Nephron (organoid): ENCODE measurements at regions not wholly inside any gene's neighbourhood (a gene's known extent, or its start where the extent isn't known, plus 50 kb on each side); places are given as distances from the start of the nearest gene placed in this dataset.

Experiments used
- H3K27ac Mint-ChIP-seq, 3 experiments: 2 replicates each; pipeline ENCODE4 v1.8.0; 2020; ENCODE audit warnings: mixed read lengths in 3 of 3, mild to moderate bottlenecking in 2 of 3, moderate library complexity in 1 of 3
- H3K27me3 Mint-ChIP-seq: 2 replicates; pipeline ENCODE4 v1.8.0; 2021; ENCODE audit warnings: low read depth, mild to moderate bottlenecking, moderate library complexity, mixed read lengths
- H3K36me3 Mint-ChIP-seq: 2 replicates; pipeline ENCODE4 v1.8.0; 2020; ENCODE audit warnings: low read depth, mixed read lengths
- H3K4me1 Mint-ChIP-seq: 2 replicates; pipeline ENCODE4 v1.8.0; 2020; ENCODE audit warnings: mixed read lengths
- H3K4me3 Mint-ChIP-seq, 3 experiments: 2 replicates each; pipeline ENCODE4 v1.8.0; 2020; ENCODE audit warnings: mild to moderate bottlenecking in 3 of 3, mixed read lengths in 3 of 3, moderate library complexity in 2 of 3
- H3K9me3 Mint-ChIP-seq: 2 replicates; pipeline ENCODE4 v1.8.0; 2020; ENCODE audit warnings: mixed read lengths
- CTCF ChIP-seq, 3 experiments: fragments of 200-600 bp; sonication (generic); IDR thresholded peaks; one replicate each; pipeline ENCODE4 v1.5.0; 2021; ENCODE audit warnings: antibody characterized with exemption in 3 of 3; ENCODE audit not compliant: unreplicated experiment in 3 of 3

GRCh38 chr1:56370513-56370912, 208.8 kb downstream of the PLPP3 start:
- Mint-ChIP-seq H3K27me3 (no peaks in the 10 kb centered on the region), H3K9me3 (no peaks in the 10 kb centered on the region), H3K4me1 (peaks cover 20% of the 10 kb centered on the region), H3K4me3 (no peak overlapping the region), H3K27ac (no peak overlapping the region), H3K36me3 (no peaks in the 10 kb centered on the region)
- no peak for TF ChIP-seq CTCF (IDR thresholded peaks at IDR 0.05; ENCODE audit: unreplicated experiment in 3 of 3)

GRCh38 chr1:56363007-56363770, 216.2 kb downstream of the PLPP3 start:
- Mint-ChIP-seq H3K4me3 (no peak overlapping the region), H3K36me3 (no peaks in the 10 kb centered on the region), H3K27ac (peak overlapping the region in 2 of 3 experiments; percentile 1 to 16), H3K4me1 (peaks cover 26% of the 10 kb centered on the region), H3K27me3 (no peaks in the 10 kb centered on the region), H3K9me3 (no peaks in the 10 kb centered on the region)
- no peak for TF ChIP-seq CTCF (IDR thresholded peaks at IDR 0.05; ENCODE audit: unreplicated experiment in 3 of 3)

GRCh38 chr1:56360021-56360420, 219.3 kb downstream of the PLPP3 start:
- no peak for TF ChIP-seq CTCF (IDR thresholded peaks at IDR 0.05; ENCODE audit: unreplicated experiment in 3 of 3)
- no peaks in the 10 kb centered on the region for H3K9me3 Mint-ChIP-seq

GRCh38 chr1:56359056-56359455, 220.3 kb downstream of the PLPP3 start:
- no peaks in the 10 kb centered on the region for H3K9me3 Mint-ChIP-seq
- peak overlapping the region in 1 of 3 experiments; percentile 5 for H3K4me3 Mint-ChIP-seq
- peaks cover 63% of the 10 kb centered on the region for H3K4me1 Mint-ChIP-seq
- H3K27me3 Mint-ChIP-seq: no peaks in the 10 kb centered on the region
- H3K27ac Mint-ChIP-seq: peak overlapping the region in 2 of 3 experiments; percentile 4 to 7
- H3K36me3 Mint-ChIP-seq: no peaks in the 10 kb centered on the region
- no peak for TF ChIP-seq CTCF (IDR thresholded peaks at IDR 0.05; ENCODE audit: unreplicated experiment in 3 of 3)

More at GRCh38 chr1:56360021-56360420, 219.3 kb downstream of the PLPP3 start:
- Mint-ChIP-seq H3K4me3 (no peak overlapping the region), H3K36me3 (no peaks in the 10 kb centered on the region), H3K27me3 (no peaks in the 10 kb centered on the region), H3K27ac (no peak overlapping the region), H3K4me1 (peaks cover 58% of the 10 kb centered on the region)

GRCh38 chr1:56357927-56358690, 221.3 kb downstream of the PLPP3 start:
- TF ChIP-seq CTCF (IDR thresholded peaks at IDR 0.05; ENCODE audit: unreplicated experiment in 3 of 3): no peak

More at GRCh38 chr1:56357927-56358690, 221.3 kb downstream of the PLPP3 start:
- H3K27ac Mint-ChIP-seq: peak overlapping the region; percentile 33 to 59 (median 40)
- no peak overlapping the region for H3K4me3 Mint-ChIP-seq
- H3K9me3 Mint-ChIP-seq: no peaks in the 10 kb centered on the region
- H3K36me3 Mint-ChIP-seq: no peaks in the 10 kb centered on the region
- H3K27me3 Mint-ChIP-seq: no peaks in the 10 kb centered on the region
- H3K4me1 Mint-ChIP-seq: peaks cover 58% of the 10 kb centered on the region
